ENCODE measurements at regions not wholly inside any gene's neighbourhood (a gene's known extent, or its start where the extent isn't known, plus 50 kb on each side); places are given as distances from the start of the nearest gene placed in this dataset.

GRCh38 chr11:130763087-130763980 is 152.9 kb downstream of the SNX19 start:
- Histone ChIP-seq H3K4me1 (no peaks in the 10 kb centered on the region), H3K27ac (no peak overlapping the region), H3K9ac (ENCODE audit: low read depth in 2 of 2, low read length in 2 of 2) (no peak overlapping the region), H3K36me3 (no peaks in the 10 kb centered on the region), H3K9me3 (no peaks in the 10 kb centered on the region), H3K27me3 (no peaks in the 10 kb centered on the region), H3K4me3 (no peak overlapping the region)
- TF ChIP-seq CTCF (IDR thresholded peaks at IDR 0.05) = no peak
- no peak for DNase-seq
- intact Hi-C loops (cut with DNase I) = no loop called here

DNA sequence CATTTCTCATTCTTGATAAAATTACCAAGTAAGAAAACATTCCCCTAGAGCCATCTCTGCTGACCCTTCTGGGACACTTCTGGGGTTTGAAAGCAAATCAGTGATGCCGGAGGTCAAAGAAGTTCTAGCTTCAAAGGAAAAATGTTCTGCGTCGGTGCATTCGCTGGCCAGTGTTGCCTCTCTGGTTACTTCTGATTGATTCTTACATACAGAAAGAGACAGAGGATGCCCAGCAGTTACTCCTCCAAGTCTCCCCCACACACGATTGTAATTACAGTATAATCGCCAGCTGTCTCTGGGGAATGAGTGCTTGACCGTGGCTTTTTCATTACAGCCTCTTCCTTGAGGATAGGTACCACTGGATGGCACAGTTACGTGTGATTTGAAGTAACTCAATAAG is 150.9 kb downstream of the SNX19 start:
- Histone ChIP-seq H3K36me3 (no peaks in the 10 kb centered on the region), H3K4me3 (no peak overlapping the region), H3K4me1 (no peaks in the 10 kb centered on the region), H3K27me3 (no peaks in the 10 kb centered on the region), H3K9ac (ENCODE audit: low read depth in 2 of 2, low read length in 2 of 2) (no peak overlapping the region), H3K27ac (no peak overlapping the region), H3K9me3 (no peaks in the 10 kb centered on the region)
- no peak for DNase-seq
- intact Hi-C loops (cut with DNase I) = no loop called here
- no peak for TF ChIP-seq CTCF (IDR thresholded peaks at IDR 0.05)

DNA sequence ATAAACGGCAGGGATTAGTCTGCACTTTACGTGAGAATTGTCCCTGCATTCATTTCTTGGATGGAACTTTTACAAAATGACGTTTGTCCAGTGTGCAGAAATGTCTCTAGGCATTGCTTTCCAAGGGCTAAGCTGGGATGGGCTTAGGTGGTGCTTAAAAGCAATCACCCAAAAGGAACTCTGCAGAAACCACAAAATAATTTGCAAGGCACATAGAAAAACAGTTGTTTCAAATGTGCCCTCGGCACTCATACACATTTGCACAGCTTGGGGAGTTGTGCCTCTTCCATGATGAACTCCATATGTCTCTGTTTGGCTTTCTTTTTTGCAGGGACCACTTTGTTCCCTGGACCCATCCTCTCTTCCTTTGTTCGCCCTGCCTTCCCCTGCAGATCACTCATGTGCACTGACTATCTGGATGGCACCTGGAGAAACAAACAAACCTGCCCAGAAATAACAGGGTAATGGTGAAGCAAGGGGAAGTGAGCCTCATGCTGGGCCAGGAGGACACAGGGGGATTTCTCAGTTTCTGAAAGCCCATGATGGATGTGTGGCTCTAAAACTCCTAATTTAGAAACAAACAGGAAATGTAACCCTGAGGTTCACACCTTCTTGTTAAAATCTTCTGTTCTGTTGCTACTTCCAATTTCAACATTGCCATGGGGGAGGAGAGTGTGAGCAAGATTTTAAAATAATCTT is 150.2 kb downstream of the SNX19 start:
- no peak for TF ChIP-seq CTCF (IDR thresholded peaks at IDR 0.05)
- no peak for DNase-seq
- Histone ChIP-seq H3K4me3 (no peak overlapping the region), H3K27ac (no peak overlapping the region), H3K9me3 (no peaks in the 10 kb centered on the region), H3K36me3 (no peaks in the 10 kb centered on the region), H3K9ac (ENCODE audit: low read depth in 2 of 2, low read length in 2 of 2) (no peak overlapping the region), H3K4me1 (no peaks in the 10 kb centered on the region), H3K27me3 (no peaks in the 10 kb centered on the region)
- intact Hi-C loops (cut with DNase I) = no loop called here

DNA sequence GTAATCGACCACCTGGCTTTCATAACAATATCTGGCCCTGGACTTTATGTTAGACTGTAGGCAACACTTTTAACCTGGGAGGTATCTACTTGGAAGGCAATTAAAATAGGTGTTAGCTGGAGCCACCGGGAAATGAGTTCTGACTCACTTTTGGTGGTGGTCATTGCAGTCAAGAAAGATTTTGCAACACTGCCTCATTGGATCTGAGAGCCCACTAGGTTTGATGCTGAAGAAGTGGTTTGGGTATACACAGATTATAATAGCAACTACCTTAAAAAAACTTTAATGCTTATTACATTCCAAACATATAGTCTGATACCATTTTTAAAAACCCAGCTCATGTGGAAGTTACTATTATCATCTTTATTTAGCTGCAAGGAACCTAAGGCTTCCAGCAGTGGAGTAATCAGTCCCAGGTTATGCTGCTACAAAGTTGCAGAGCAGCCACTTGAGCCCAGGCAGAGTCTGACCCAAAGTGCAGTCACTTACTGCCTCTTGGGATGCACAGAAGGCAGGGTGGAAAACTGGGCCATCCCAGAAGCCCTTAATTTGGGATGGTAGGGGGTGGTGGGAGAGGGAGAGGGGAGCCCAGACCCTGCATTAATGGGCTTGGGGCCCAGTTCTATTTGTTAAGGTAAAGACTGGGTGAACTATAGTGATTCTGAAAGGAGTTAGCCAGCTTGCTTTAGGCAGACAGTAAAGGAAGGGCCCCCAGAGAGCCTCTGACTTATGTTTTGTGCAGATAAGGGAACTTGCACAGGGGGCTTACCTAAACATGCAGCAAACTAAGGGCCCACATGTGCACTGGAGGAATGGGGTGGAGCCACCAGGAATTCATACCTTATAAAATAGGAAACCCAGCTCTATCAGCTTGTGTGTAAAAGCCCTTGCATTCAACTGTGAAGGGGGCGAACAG is 149.4 kb downstream of the SNX19 start:
- Histone ChIP-seq H3K4me1 (no peaks in the 10 kb centered on the region), H3K9ac (ENCODE audit: low read depth in 2 of 2, low read length in 2 of 2) (no peak overlapping the region), H3K36me3 (no peaks in the 10 kb centered on the region), H3K4me3 (no peak overlapping the region), H3K27ac (no peak overlapping the region), H3K27me3 (no peaks in the 10 kb centered on the region), H3K9me3 (no peaks in the 10 kb centered on the region)
- intact Hi-C loops (cut with DNase I) = no loop called here
- TF ChIP-seq CTCF (IDR thresholded peaks at IDR 0.05) = no peak
- DNase-seq = no peak
